B cell (primary cell): ENCODE measurements at regions not wholly inside any gene's neighbourhood (a gene's known extent, or its start where the extent isn't known, plus 50 kb on each side); places are given as distances from the start of the nearest gene placed in this dataset.

Experiments used
- ATAC-seq: fragments of 200-7000 bp; cut with Tn5 transposase; one replicate; pipeline ENCODE4 v1.10.0; 2021; ENCODE audit warnings: low read depth, mild to moderate bottlenecking, moderate number of reproducible peaks, moderate library complexity
- CTCF ChIA-PET: fragments of 350-600 bp; sonication (Branson Sonifier 250); formaldehyde crosslinking; loops from one replicate; lab custom pipeline; 2021; ENCODE audit warnings: antibody characterized with exemption, inconsistent platforms; lab: Charles Lee
- POLR2A ChIA-PET: fragments of 350-600 bp; sonication (Branson Sonifier 250); formaldehyde crosslinking; loops from one replicate; lab custom pipeline; 2021; ENCODE audit warnings: antibody characterized with exemption; lab: Charles Lee
- DNase-seq: peaks from one replicate; pipeline ENCODE4 v3.0.0; 2013
- H2AFZ ChIP-seq: 2 replicates; pipeline ENCODE4 v1.6.1; 2012; ENCODE audit warnings: mild to moderate bottlenecking, low read depth, low read length; ENCODE audit not compliant: insufficient read depth, poor library complexity, severe bottlenecking
- H3K27ac ChIP-seq, 2 donors: 1 replicate in 1 of 2; 2 replicates in 1 of 2; pipeline ENCODE4 v1.5.1; 2012 to 2013; ENCODE audit warnings: low read length in 2 of 2, mild to moderate bottlenecking in 2 of 2, moderate library complexity in 1 of 2
- H3K27me3 ChIP-seq, 4 experiments: fragments of 200-600 bp in 1 of 4; sonication (generic) in 1 of 4; replicated peaks in 1 of 4; 1 replicate in 2 of 4; 2 replicates in 2 of 4; pipeline versions ENCODE4 v1.6.1 to v1.7.0; 2013 to 2016; ENCODE audit warnings: low read length in 3 of 4, mild to moderate bottlenecking in 2 of 4, mixed read lengths in 1 of 4, moderate library complexity in 1 of 4; ENCODE audit not compliant: insufficient read depth in 4 of 4, control insufficient read depth in 3 of 4; ENCODE audit errors: control extremely low read depth in 1 of 4
- H3K36me3 ChIP-seq, 2 experiments: replicated peaks in 1 of 2; 1 replicate in 1 of 2; 2 replicates in 1 of 2; pipeline versions ENCODE4 v1.6.1 to v1.7.1; 2013; ENCODE audit warnings: low read length in 1 of 2; ENCODE audit not compliant: insufficient read depth in 2 of 2, control insufficient read depth in 1 of 2; ENCODE audit errors: control extremely low read depth in 1 of 2, extremely low read depth in 1 of 2
- H3K4me1 ChIP-seq, 2 donors: fragments of 200-600 bp in 1 of 2; sonication (generic) in 1 of 2; 1 replicate in 1 of 2; 2 replicates in 1 of 2; pipeline versions ENCODE4 v1.5.1 to v1.6.1; 2013 to 2017; ENCODE audit warnings: low read length in 2 of 2; ENCODE audit not compliant: control insufficient read depth in 2 of 2, insufficient read depth in 2 of 2
- H3K4me2 ChIP-seq: replicated peaks from 2 replicates; pipeline ENCODE3; 2012; ENCODE audit warnings: mild to moderate bottlenecking, low read depth, low read length; ENCODE audit not compliant: poor library complexity, severe bottlenecking
- H3K4me3 ChIP-seq, 5 experiments: fragments of 200-600 bp in 1 of 5; sonication (generic) in 1 of 5; 1 replicate in 3 of 5; 2 replicates in 2 of 5; pipeline versions ENCODE4 v1.5.1 to v1.7.0; 2011 to 2016; ENCODE audit warnings: low read length in 4 of 5, mild to moderate bottlenecking in 4 of 5, low read depth in 2 of 5, control low read depth in 1 of 5, moderate library complexity in 1 of 5; ENCODE audit not compliant: insufficient read depth in 1 of 5; ENCODE audit errors: control extremely low read depth in 1 of 5, extremely low read depth in 1 of 5
- H3K79me2 ChIP-seq: fragments of 200-600 bp; sonication (generic); one replicate; pipeline ENCODE4 v1.6.0; 2016; ENCODE audit warnings: low read length; ENCODE audit not compliant: control insufficient read depth, insufficient read depth
- H3K9ac ChIP-seq: fragments of 200-600 bp; sonication (generic); 2 replicates; pipeline ENCODE4 v1.6.1; 2017; ENCODE audit warnings: mild to moderate bottlenecking, low read length, moderate library complexity
- H3K9me3 ChIP-seq, 3 donors: one replicate each; pipeline versions ENCODE4 v1.6.1 to v1.7.1; 2013; ENCODE audit warnings: low read length in 2 of 3; ENCODE audit not compliant: control insufficient read depth in 2 of 3, insufficient read depth in 1 of 3; ENCODE audit errors: control extremely low read depth in 1 of 3
- H4K20me1 ChIP-seq: 2 replicates; pipeline ENCODE4 v1.6.0; 2012; ENCODE audit warnings: mild to moderate bottlenecking, low read length; ENCODE audit not compliant: insufficient read depth, control insufficient read depth, poor library complexity, severe bottlenecking
- H3K27ac Mint-ChIP-seq: one replicate; pipeline ENCODE4 v1.8.0; 2021; ENCODE audit warnings: mixed read lengths
- H3K27me3 Mint-ChIP-seq: one replicate; pipeline ENCODE4 v1.8.0; 2021; ENCODE audit warnings: mixed read lengths
- H3K4me1 Mint-ChIP-seq: one replicate; pipeline ENCODE4 v1.8.0; 2021; ENCODE audit warnings: mixed read lengths
- H3K4me3 Mint-ChIP-seq: one replicate; pipeline ENCODE4 v1.8.0; 2021; ENCODE audit warnings: mixed read lengths
- H3K9me3 Mint-ChIP-seq: one replicate; pipeline ENCODE4 v1.8.0; 2022; ENCODE audit warnings: mixed read lengths; ENCODE audit not compliant: insufficient read depth
- CTCF ChIP-seq: fragments of 200-600 bp; IDR thresholded peaks from one replicate; pipeline ENCODE4 v1.8.0; 2022; ENCODE audit warnings: antibody characterized with exemption, mild to moderate bottlenecking
- EZH2 ChIP-seq: IDR thresholded peaks from 2 replicates; pipeline ENCODE4 v1.6.1; 2012; ENCODE audit warnings: borderline replicate concordance, low read depth, mild to moderate bottlenecking, moderate library complexity, low read length; ENCODE audit not compliant: insufficient read depth, poor library complexity, severe bottlenecking
- WGBS: methylation state at CpG from one replicate; pipeline ENCODE4 v1.1.5; 2013; ENCODE audit warnings: missing lambda C conversion rate; ENCODE audit not compliant: insufficient coverage; 5-methylcytosine and 5-hydroxymethylcytosine counted together
- intact Hi-C: fragments of 100-400 bp; cut with micrococcal nuclease; formaldehyde crosslinking; loops from one replicate; pipeline ENCODE4 v1.10.0; 2022

DNA sequence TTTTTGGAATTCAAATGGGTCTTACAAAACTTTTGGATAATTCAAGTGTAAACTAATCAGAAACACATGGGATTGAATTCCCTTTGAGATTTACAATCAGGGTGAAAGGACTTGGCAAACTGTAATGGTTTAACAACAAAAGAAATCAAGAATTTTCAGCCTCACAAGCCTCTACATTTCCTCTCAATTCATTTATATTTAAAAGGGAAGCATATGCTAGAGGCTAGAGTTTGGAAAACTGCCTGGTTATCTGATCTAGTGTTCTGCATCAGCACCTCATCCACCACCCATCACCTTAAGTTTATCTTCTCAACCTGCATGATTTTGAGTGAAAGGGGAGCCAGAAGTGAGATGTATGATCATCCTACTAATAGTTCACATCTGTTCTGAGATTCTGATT lies 120.7 kb downstream of the TES start:
- no peaks in the 10 kb centered on the region for H3K4me1 Mint-ChIP-seq
- no peak overlapping the region for H3K4me3 ChIP-seq
- H3K27ac Mint-ChIP-seq, result no peak overlapping the region
- no peaks in the 10 kb centered on the region for H3K9me3 Mint-ChIP-seq
- H3K36me3 ChIP-seq, result no peaks in the 10 kb centered on the region
- POLR2A ChIA-PET, result no interaction called here
- H3K9me3 ChIP-seq, result no peaks in the 10 kb centered on the region
- no peak for TF ChIP-seq EZH2
- no peak for TF ChIP-seq CTCF
- no peaks in the 10 kb centered on the region for H3K27me3 Mint-ChIP-seq
- no peak overlapping the region for H3K4me3 Mint-ChIP-seq
- H2AFZ ChIP-seq, result no peak overlapping the region
- no peak for ATAC-seq
- intact Hi-C loops, result no loop called here
- no peak overlapping the region for H3K9ac ChIP-seq
- no peaks in the 10 kb centered on the region for H4K20me1 ChIP-seq
- no peaks in the 10 kb centered on the region for H3K27me3 ChIP-seq
- no peaks in the 10 kb centered on the region for H3K4me1 ChIP-seq
- H3K4me2 ChIP-seq, result no peak overlapping the region
- H3K27ac ChIP-seq, result no peak overlapping the region
- DNase-seq, result no peak
- CTCF ChIA-PET, result no interaction called here
- no peaks in the 10 kb centered on the region for H3K79me2 ChIP-seq

GRCh38 chr7:116332766-116333165 lies 122.4 kb downstream of the TES start:
- Mint-ChIP-seq H3K4me3 (no peak overlapping the region), H3K4me1 (no peaks in the 10 kb centered on the region), H3K27ac (no peak overlapping the region), H3K27me3 (no peaks in the 10 kb centered on the region), H3K9me3 (no peaks in the 10 kb centered on the region)
- Histone ChIP-seq H3K79me2 (no peaks in the 10 kb centered on the region), H4K20me1 (no peaks in the 10 kb centered on the region), H3K27ac (no peak overlapping the region), H3K4me3 (no peak overlapping the region), H3K4me1 (no peaks in the 10 kb centered on the region), H3K27me3 (no peaks in the 10 kb centered on the region), H3K9ac (no peak overlapping the region), H3K9me3 (no peaks in the 10 kb centered on the region), H2AFZ (no peak overlapping the region), H3K4me2 (no peak overlapping the region), H3K36me3 (no peaks in the 10 kb centered on the region)
- TF ChIP-seq EZH2, result no peak
- TF ChIP-seq CTCF, result no peak
- intact Hi-C loops, result no loop called here
- CTCF ChIA-PET, result no interaction called here
- POLR2A ChIA-PET, result no interaction called here
- no peak for ATAC-seq
- no peak for DNase-seq
- no CpG with 5 or more reads among the region's 3 CpGs for WGBS
